Breast epithelium (tissue), 3 donors: ENCODE measurements at regions not wholly inside any gene's neighbourhood (a gene's known extent, or its start where the extent isn't known, plus 50 kb on each side); places are given as distances from the start of the nearest gene placed in this dataset.

Experiments used
- CTCF ChIP-seq, 3 donors: fragments of 450-650 bp; IDR thresholded peaks; one replicate each; pipeline ENCODE4 v1.5.1; 2016 to 2017; ENCODE audit warnings: antibody characterized with exemption in 3 of 3, mild to moderate bottlenecking in 3 of 3, moderate library complexity in 3 of 3
- POLR2AphosphoS5 ChIP-seq, 3 donors: sonication (generic); formaldehyde crosslinking; IDR thresholded peaks; one replicate each; pipeline ENCODE4 v1.6.1; 2017; ENCODE audit warnings: antibody characterized with exemption in 3 of 3

- no peak for TF ChIP-seq CTCF (IDR thresholded peaks at IDR 0.05)
- no peak for TF ChIP-seq POLR2AphosphoS5 (IDR thresholded peaks at IDR 0.05)
Observed at GRCh38 chr2:212682937-212683336, 144.3 kb upstream of the ERBB4 start.
